ENCODE measurements at regions not wholly inside any gene's neighbourhood (a gene's known extent, or its start where the extent isn't known, plus 50 kb on each side); places are given as distances from the start of the nearest gene placed in this dataset.
"Not testable (repeated sequence)": the region's sequence is repeated elsewhere in the genome, so short reads cannot be mapped to it uniquely, and the experiment has no call there.

- TF ChIP-seq, protein P1, sequence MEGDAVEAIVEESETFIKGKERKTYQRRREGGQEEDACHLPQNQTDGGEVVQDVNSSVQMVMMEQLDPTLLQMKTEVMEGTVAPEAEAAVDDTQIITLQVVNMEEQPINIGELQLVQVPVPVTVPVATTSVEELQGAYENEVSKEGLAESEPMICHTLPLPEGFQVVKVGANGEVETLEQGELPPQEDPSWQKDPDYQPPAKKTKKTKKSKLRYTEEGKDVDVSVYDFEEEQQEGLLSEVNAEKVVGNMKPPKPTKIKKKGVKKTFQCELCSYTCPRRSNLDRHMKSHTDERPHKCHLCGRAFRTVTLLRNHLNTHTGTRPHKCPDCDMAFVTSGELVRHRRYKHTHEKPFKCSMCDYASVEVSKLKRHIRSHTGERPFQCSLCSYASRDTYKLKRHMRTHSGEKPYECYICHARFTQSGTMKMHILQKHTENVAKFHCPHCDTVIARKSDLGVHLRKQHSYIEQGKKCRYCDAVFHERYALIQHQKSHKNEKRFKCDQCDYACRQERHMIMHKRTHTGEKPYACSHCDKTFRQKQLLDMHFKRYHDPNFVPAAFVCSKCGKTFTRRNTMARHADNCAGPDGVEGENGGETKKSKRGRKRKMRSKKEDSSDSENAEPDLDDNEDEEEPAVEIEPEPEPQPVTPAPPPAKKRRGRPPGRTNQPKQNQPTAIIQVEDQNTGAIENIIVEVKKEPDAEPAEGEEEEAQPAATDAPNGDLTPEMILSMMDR (IDR thresholded peaks at IDR 0.05; ENCODE audit: insufficient read depth, low read length): no peak
Measured at GRCh38 chr11:91011503-91011902, 788.7 kb upstream of the CHORDC1 start.

DNA sequence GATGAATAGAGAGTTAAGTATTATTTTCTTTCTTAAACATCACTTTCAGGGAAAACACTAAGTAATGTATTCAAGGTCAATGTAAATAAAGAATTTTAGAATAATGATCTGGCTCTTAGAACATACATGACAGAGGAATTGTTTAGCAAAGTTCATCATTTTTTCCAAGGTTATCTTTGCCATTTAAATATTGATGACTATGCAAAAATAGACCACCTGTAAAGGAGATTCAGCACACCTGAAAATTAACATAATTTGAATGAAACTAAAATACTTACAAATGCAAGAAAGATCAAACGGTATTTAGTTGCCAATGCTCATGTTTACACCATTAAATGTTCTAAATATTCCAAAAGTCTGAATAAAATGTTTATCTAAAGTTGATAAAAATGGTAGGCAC is 782.6 kb upstream of the CHORDC1 start:
- TF ChIP-seq, protein P1 (IDR thresholded peaks at IDR 0.05; ENCODE audit: insufficient read depth, low read length): no peak
- no peak overlapping the region for H3K4me3 ChIP-seq (ENCODE audit: low read depth, low read length)
- DNase-seq (ENCODE audit: low read depth): no peak

More at GRCh38 chr11:91011503-91011902, 788.7 kb upstream of the CHORDC1 start:
- no peak overlapping the region for H3K4me3 ChIP-seq (ENCODE audit: low read depth, low read length)
- DNase-seq (ENCODE audit: low read depth): no peak

GRCh38 chr11:90997241-90997640 is 774.4 kb upstream of the CHORDC1 start:
- TF ChIP-seq, protein P1 (IDR thresholded peaks at IDR 0.05; ENCODE audit: insufficient read depth, low read length): no peak
- no peak for DNase-seq (ENCODE audit: low read depth)

DNA sequence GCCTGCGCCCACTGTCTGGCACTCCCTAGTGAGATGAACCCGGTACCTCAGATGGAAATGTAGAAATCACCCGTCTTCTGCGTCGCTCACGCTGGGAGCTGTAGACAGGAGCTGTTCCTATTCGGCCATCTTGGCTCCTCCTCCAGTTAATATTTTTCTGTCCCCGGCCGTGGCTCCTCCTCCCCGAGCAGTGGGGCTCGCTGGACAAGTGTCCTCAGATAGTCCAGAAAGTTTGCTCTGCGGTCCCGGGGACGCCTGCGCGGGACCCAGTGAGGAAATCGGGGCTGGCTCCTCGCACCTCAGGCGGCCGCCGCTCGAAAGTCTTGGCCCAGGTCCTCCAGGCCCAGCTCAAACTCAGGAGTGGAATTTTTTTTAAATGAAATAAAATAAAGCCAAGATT is 749.3 kb upstream of the CHORDC1 start:
- DNase-seq (ENCODE audit: low read depth); H3K4me3 ChIP-seq (ENCODE audit: low read depth, low read length): not testable (repeated sequence)

More at GRCh38 chr11:90997241-90997640, 774.4 kb upstream of the CHORDC1 start:
- no peak overlapping the region for H3K4me3 ChIP-seq (ENCODE audit: low read depth, low read length)

GRCh38 chr11:90947930-90948329 is 725.1 kb upstream of the CHORDC1 start:
- H3K4me3 ChIP-seq (ENCODE audit: low read depth, low read length): no peak overlapping the region
- TF ChIP-seq, protein P1 (IDR thresholded peaks at IDR 0.05; ENCODE audit: insufficient read depth, low read length): no peak
- no peak for DNase-seq (ENCODE audit: low read depth)

DNA sequence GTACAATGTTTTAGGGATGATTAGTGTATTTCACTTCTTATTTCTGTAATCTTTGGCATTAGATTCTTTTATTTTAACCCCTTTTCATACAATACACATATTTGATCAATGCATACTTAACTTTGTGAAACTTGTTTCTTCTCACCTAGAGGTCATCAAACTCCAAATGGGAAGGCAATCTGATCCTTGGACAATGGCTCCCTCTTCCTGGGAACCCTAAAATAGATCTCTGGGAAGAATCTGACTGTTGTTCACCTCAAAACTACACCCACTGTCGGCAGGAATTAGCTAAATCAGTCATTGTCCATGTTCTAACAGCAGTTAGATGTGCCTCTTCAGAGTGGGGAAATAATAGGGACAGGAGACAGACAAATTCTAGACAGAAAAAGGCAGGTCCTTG is 707.4 kb upstream of the CHORDC1 start:
- H3K4me3 ChIP-seq (ENCODE audit: low read depth, low read length): no peak overlapping the region
- DNase-seq (ENCODE audit: low read depth): no peak
- TF ChIP-seq, protein P1 (IDR thresholded peaks at IDR 0.05; ENCODE audit: insufficient read depth, low read length): no peak

GRCh38 chr11:90919332-90919731 is 696.5 kb upstream of the CHORDC1 start:
- TF ChIP-seq, protein P1 (IDR thresholded peaks at IDR 0.05; ENCODE audit: insufficient read depth, low read length): no peak
- no peak for DNase-seq (ENCODE audit: low read depth)
- H3K4me3 ChIP-seq (ENCODE audit: low read depth, low read length): no peak overlapping the region
